ENCODE measurements at regions not wholly inside any gene's neighbourhood (a gene's known extent, or its start where the extent isn't known, plus 50 kb on each side); places are given as distances from the start of the nearest gene placed in this dataset.

DNA sequence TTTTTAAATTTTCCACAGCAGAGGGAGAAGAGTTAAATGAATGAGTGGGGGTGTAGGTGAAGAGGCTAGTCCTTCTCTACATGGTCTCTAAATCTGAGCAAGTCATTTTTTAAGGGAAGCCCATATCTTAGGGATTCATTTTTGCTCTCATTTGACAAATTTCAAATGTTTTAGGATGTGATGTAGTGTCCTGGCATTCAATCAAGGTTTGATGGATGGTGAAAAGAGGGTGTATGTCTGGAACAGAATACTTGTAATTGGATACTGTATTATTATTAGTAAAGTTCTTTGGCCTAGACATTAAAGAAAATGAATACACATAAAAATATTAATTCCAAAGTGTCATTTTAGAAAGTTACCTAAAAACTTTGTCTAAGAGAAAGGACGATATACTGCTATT, 167.8 kb upstream of the PTBP2 start:
- no peak for TF ChIP-seq BCL11B (tag by site-specific recombination; IDR thresholded peaks at IDR 0.05; ENCODE audit: low read depth)
- TF ChIP-seq SCRT1 (tag by site-specific recombination; IDR thresholded peaks at IDR 0.05; ENCODE audit: borderline replicate concordance), result no peak
- no peak for TF ChIP-seq ZNF140 (tag by site-specific recombination; IDR thresholded peaks at IDR 0.05)
- TF ChIP-seq OSR2 (tag by site-specific recombination; IDR thresholded peaks at IDR 0.05), result no peak
- no peak for TF ChIP-seq MZF1 (tag by site-specific recombination; IDR thresholded peaks at IDR 0.05; ENCODE audit: borderline replicate concordance)
- TF ChIP-seq ZNF280D (tag by site-specific recombination; IDR thresholded peaks at IDR 0.05), result no peak
- TF ChIP-seq ZNF280C (tag by site-specific recombination; IDR thresholded peaks at IDR 0.05), result no peak
- no peak for TF ChIP-seq CTCF (tag by site-specific recombination; IDR thresholded peaks at IDR 0.05)
- TF ChIP-seq PRDM4 (tag by site-specific recombination; IDR thresholded peaks at IDR 0.05), result no peak
- TF ChIP-seq, protein P1, sequence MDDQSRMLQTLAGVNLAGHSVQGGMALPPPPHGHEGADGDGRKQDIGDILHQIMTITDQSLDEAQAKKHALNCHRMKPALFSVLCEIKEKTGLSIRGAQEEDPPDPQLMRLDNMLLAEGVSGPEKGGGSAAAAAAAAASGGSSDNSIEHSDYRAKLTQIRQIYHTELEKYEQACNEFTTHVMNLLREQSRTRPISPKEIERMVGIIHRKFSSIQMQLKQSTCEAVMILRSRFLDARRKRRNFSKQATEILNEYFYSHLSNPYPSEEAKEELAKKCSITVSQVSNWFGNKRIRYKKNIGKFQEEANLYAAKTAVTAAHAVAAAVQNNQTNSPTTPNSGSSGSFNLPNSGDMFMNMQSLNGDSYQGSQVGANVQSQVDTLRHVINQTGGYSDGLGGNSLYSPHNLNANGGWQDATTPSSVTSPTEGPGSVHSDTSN (CRISPR knock-in tag; IDR thresholded peaks at IDR 0.05), result no peak
- TF ChIP-seq, protein P2, sequence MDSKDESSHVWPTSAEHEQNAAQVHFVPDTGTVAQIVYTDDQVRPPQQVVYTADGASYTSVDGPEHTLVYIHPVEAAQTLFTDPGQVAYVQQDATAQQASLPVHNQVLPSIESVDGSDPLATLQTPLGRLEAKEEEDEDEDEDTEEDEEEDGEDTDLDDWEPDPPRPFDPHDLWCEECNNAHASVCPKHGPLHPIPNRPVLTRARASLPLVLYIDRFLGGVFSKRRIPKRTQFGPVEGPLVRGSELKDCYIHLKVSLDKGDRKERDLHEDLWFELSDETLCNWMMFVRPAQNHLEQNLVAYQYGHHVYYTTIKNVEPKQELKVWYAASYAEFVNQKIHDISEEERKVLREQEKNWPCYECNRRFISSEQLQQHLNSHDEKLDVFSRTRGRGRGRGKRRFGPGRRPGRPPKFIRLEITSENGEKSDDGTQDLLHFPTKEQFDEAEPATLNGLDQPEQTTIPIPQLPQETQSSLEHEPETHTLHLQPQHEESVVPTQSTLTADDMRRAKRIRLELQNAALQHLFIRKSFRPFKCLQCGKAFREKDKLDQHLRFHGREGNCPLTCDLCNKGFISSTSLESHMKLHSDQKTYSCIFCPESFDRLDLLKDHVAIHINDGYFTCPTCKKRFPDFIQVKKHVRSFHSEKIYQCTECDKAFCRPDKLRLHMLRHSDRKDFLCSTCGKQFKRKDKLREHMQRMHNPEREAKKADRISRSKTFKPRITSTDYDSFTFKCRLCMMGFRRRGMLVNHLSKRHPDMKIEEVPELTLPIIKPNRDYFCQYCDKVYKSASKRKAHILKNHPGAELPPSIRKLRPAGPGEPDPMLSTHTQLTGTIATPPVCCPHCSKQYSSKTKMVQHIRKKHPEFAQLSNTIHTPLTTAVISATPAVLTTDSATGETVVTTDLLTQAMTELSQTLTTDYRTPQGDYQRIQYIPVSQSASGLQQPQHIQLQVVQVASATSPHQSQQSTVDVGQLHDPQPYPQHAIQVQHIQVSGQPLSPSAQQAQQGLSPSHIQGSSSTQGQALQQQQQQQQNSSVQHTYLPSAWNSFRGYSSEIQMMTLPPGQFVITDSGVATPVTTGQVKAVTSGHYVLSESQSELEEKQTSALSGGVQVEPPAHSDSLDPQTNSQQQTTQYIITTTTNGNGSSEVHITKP (tag by site-specific recombination; IDR thresholded peaks at IDR 0.05), result no peak

Measured in HEK293 (cell line).